ENCODE measurements at regions not wholly inside any gene's neighbourhood (a gene's known extent, or its start where the extent isn't known, plus 50 kb on each side); places are given as distances from the start of the nearest gene placed in this dataset.
"Not testable (repeated sequence)": the region's sequence is repeated elsewhere in the genome, so short reads cannot be mapped to it uniquely, and the experiment has no call there.

DNA sequence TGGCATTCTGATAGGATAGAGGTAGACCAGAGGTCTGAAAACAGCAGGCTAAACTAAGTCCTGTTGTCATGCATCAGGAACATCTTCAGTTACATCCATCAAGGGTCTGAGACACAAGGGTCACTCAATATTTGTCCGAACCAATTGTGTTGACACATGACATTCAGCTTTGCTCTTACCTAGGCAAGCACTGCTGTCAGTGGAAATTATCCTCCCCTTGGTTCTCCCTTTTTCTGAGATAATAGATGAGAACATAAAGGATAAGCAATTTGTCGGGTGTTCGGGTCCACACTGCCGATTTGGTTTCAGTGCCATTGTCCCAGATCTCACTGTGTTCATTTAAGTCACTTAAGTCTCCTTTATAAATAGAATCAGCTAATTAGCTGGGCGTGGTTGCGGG, 148.3 kb upstream of the MSX2 start:
- no peak overlapping the region for H3K27ac ChIP-seq
- no peaks in the 10 kb centered on the region for H3K79me2 ChIP-seq (ENCODE audit: insufficient read depth)
- no peak overlapping the region for H2AFZ ChIP-seq
- no peaks in the 10 kb centered on the region for H3K9me2 ChIP-seq (ENCODE audit: insufficient read depth)
- H3K9ac ChIP-seq = no peak overlapping the region
- in situ Hi-C loops (cut with MboI) = no loop called here
- H3F3A ChIP-seq (ENCODE audit: insufficient read depth) = no peaks in the 10 kb centered on the region
- WGBS, 2 experiments (ENCODE audit: low coverage in 1 of 2, low lambda C conversion rate in 2 of 2, missing lambda C conversion rate in 2 of 2) = 45 to 62% methylated on average over 6 of the region's 6 CpGs
- H3K4me3 ChIP-seq = no peak overlapping the region
- no peaks in the 10 kb centered on the region for H3K4me1 ChIP-seq (ENCODE audit: insufficient read depth)
- H3K36me3 ChIP-seq (ENCODE audit: low read depth) = no peaks in the 10 kb centered on the region
- no peaks in the 10 kb centered on the region for H4K20me1 ChIP-seq (ENCODE audit: insufficient read depth)
- DNase-seq = no peak
- TF ChIP-seq EZH2phosphoT487 (IDR thresholded peaks at IDR 0.05; ENCODE audit: insufficient read depth, low read depth) (no peak), EZH2 (IDR thresholded peaks at IDR 0.05; ENCODE audit: insufficient read depth, poor library complexity, severe bottlenecking) (no peak)
- peaks cover 18% of the 10 kb centered on the region; the same call in 1 of the 2 replicates for H3K27me3 ChIP-seq (replicated peaks; ENCODE audit: insufficient read depth)
- no peak overlapping the region for H3K4me2 ChIP-seq (ENCODE audit: unreplicated experiment)
- H3K9me3 ChIP-seq (ENCODE audit: low read depth) = no peaks in the 10 kb centered on the region

DNA sequence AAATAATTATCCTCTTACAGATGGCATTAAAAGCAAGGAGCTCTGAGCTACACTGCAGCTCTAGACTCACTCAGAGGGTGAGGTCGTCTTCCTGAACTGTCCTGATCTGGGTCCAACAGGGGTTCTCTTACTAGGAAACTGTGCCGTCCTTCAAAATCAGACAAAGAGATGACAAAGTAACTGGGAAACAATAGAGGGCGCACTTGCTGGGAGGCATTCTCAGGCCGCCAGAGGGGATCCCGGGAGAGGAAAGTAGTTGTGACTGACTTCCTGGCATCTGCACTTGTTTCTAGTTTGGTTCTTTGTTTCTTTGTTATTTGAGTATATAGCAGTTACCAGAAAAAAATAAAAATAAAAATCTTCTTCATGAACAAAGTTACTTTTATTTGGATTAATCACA, 142.9 kb upstream of the MSX2 start:
- H3K4me3 ChIP-seq = no peak overlapping the region
- no peaks in the 10 kb centered on the region for H3K79me2 ChIP-seq (ENCODE audit: insufficient read depth)
- no peaks in the 10 kb centered on the region for H4K20me1 ChIP-seq (ENCODE audit: insufficient read depth)
- no peaks in the 10 kb centered on the region for H3K9me3 ChIP-seq (ENCODE audit: low read depth)
- no peak overlapping the region for H3K27ac ChIP-seq
- in situ Hi-C loops (cut with MboI) = no loop called here
- 1 to 3% methylated on average over 5 of the region's 5 CpGs for WGBS, 2 experiments (ENCODE audit: low coverage in 1 of 2, low lambda C conversion rate in 2 of 2, missing lambda C conversion rate in 2 of 2)
- no peaks in the 10 kb centered on the region for H3F3A ChIP-seq (ENCODE audit: insufficient read depth)
- no peak overlapping the region for H2AFZ ChIP-seq
- TF ChIP-seq EZH2 (IDR thresholded peaks at IDR 0.05; ENCODE audit: insufficient read depth, poor library complexity, severe bottlenecking) = no peak
- TF ChIP-seq EZH2phosphoT487 (IDR thresholded peaks at IDR 0.05; ENCODE audit: insufficient read depth, low read depth) = no peak
- 0 out of 2 replicates have a peak, but pooled peaks cover 7% of the 10 kb centered on the region for H3K27me3 ChIP-seq (replicated peaks; ENCODE audit: insufficient read depth)
- peak; percentile 49 for DNase-seq
- no peaks in the 10 kb centered on the region for H3K9me2 ChIP-seq (ENCODE audit: insufficient read depth)
- H3K4me1 ChIP-seq (ENCODE audit: insufficient read depth) = no peaks in the 10 kb centered on the region
- H3K36me3 ChIP-seq (ENCODE audit: low read depth) = no peaks in the 10 kb centered on the region
- H3K9ac ChIP-seq = no peak overlapping the region
- H3K4me2 ChIP-seq (ENCODE audit: unreplicated experiment) = no peak overlapping the region

DNA sequence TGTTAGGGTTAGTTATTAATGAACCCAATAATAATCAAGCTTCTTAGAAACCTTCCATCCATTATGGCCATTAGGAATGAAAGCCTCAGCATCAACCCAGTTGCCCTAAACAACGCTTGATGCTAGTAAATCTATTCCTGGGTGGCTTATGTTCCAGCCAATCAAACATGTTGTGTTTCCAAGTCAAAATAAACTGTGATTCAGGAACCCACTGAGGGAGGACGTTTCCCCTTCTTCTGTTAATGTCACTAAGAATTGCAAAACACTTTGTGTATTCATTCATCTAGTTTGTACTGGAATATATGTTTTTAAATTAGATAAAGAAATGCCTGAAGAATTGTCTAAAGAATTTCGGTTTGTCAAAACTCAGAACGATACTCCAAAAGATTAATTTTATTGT, 142.5 kb upstream of the MSX2 start:
- 0 out of 2 replicates have a peak, but pooled peaks cover 7% of the 10 kb centered on the region for H3K27me3 ChIP-seq (replicated peaks; ENCODE audit: insufficient read depth)
- H3K79me2 ChIP-seq (ENCODE audit: insufficient read depth) = no peaks in the 10 kb centered on the region
- WGBS, 2 experiments (ENCODE audit: low coverage in 1 of 2, low lambda C conversion rate in 2 of 2, missing lambda C conversion rate in 2 of 2) = 44% methylated on average over 4 of the region's 4 CpGs
- no peaks in the 10 kb centered on the region for H3K9me3 ChIP-seq (ENCODE audit: low read depth)
- DNase-seq = no peak
- in situ Hi-C loops (cut with MboI) = no loop called here
- no peak overlapping the region for H3K9ac ChIP-seq
- H3K4me2 ChIP-seq (ENCODE audit: unreplicated experiment) = no peak overlapping the region
- no peaks in the 10 kb centered on the region for H3K9me2 ChIP-seq (ENCODE audit: insufficient read depth)
- TF ChIP-seq EZH2phosphoT487 (IDR thresholded peaks at IDR 0.05; ENCODE audit: insufficient read depth, low read depth) (no peak), EZH2 (IDR thresholded peaks at IDR 0.05; ENCODE audit: insufficient read depth, poor library complexity, severe bottlenecking) (no peak)
- H3K36me3 ChIP-seq (ENCODE audit: low read depth) = no peaks in the 10 kb centered on the region
- H3K4me3 ChIP-seq = no peak overlapping the region
- no peak overlapping the region for H2AFZ ChIP-seq
- H3K27ac ChIP-seq = no peak overlapping the region
- no peaks in the 10 kb centered on the region for H4K20me1 ChIP-seq (ENCODE audit: insufficient read depth)
- H3F3A ChIP-seq (ENCODE audit: insufficient read depth) = no peaks in the 10 kb centered on the region
- H3K4me1 ChIP-seq (ENCODE audit: insufficient read depth) = no peaks in the 10 kb centered on the region

DNA sequence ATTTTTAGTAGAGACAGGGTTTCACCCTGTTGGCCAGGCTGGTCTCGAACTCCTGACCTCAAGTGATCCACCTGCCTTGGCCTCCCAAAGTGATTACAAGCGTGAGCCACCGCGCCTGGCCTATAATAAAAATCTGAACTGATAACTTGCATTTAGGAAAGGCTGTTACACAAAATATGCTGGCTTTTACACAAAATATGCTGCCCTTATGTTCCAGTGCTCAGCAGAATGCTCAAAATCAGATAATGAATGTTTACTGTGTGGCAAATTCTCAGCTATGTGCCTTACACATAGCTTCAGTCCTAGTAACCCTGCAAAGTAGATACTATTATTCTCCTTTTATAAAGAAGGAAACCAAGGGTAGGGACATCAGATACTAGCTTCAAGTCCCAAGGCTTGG, 141.3 kb upstream of the MSX2 start:
- DNase-seq = no peak
- Histone ChIP-seq H3K4me1 (ENCODE audit: insufficient read depth) (no peaks in the 10 kb centered on the region), H3K9me2 (ENCODE audit: insufficient read depth) (no peaks in the 10 kb centered on the region), H3F3A (ENCODE audit: insufficient read depth) (no peaks in the 10 kb centered on the region), H4K20me1 (ENCODE audit: insufficient read depth) (no peaks in the 10 kb centered on the region), H3K79me2 (ENCODE audit: insufficient read depth) (no peaks in the 10 kb centered on the region), H3K4me3 (no peak overlapping the region), H3K4me2 (ENCODE audit: unreplicated experiment) (no peak overlapping the region), H3K9me3 (ENCODE audit: low read depth) (no peaks in the 10 kb centered on the region), H3K27me3 (replicated peaks; ENCODE audit: insufficient read depth) (0 out of 2 replicates have a peak, but pooled peaks cover 7% of the 10 kb centered on the region), H3K27ac (no peak overlapping the region), H3K36me3 (ENCODE audit: low read depth) (no peaks in the 10 kb centered on the region), H2AFZ (no peak overlapping the region), H3K9ac (no peak overlapping the region)
- in situ Hi-C loops (cut with MboI) = no loop called here
- 55 to 60% methylated on average over 4 of the region's 4 CpGs for WGBS, 2 experiments (ENCODE audit: low coverage in 1 of 2, low lambda C conversion rate in 2 of 2, missing lambda C conversion rate in 2 of 2)
- TF ChIP-seq EZH2phosphoT487 (IDR thresholded peaks at IDR 0.05; ENCODE audit: insufficient read depth, low read depth) = no peak
- no peak for TF ChIP-seq EZH2 (IDR thresholded peaks at IDR 0.05; ENCODE audit: insufficient read depth, poor library complexity, severe bottlenecking)

DNA sequence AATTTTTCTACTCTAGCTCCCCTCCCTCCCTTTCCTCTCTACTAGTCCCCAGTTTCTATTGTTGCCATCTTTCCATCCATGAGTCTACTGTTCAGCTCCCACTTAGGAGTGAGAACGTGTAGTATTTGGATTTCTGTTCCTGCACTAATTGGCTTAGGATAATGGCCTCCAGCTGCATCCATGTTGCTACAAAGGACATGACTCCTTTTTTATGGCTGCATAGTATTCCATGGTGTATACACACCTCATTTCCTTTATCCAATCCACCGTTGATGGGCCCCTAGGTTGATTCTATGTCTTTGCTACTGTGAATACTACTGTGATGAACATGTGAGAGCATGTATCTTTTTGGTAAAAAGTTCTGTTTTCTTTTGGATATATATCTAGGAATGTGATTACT, 138.9 kb upstream of the MSX2 start:
- Histone ChIP-seq H3K9ac (no peak overlapping the region), H3F3A (ENCODE audit: insufficient read depth) (no peaks in the 10 kb centered on the region), H3K9me3 (ENCODE audit: low read depth) (no peaks in the 10 kb centered on the region), H3K79me2 (ENCODE audit: insufficient read depth) (no peaks in the 10 kb centered on the region), H4K20me1 (ENCODE audit: insufficient read depth) (no peaks in the 10 kb centered on the region), H3K27ac (no peak overlapping the region), H3K4me3 (no peak overlapping the region), H3K4me2 (ENCODE audit: unreplicated experiment) (no peak overlapping the region), H2AFZ (no peak overlapping the region), H3K36me3 (ENCODE audit: low read depth) (no peaks in the 10 kb centered on the region), H3K9me2 (ENCODE audit: insufficient read depth) (no peaks in the 10 kb centered on the region), H3K4me1 (ENCODE audit: insufficient read depth) (no peaks in the 10 kb centered on the region), H3K27me3 (replicated peaks; ENCODE audit: insufficient read depth) (no peaks in the 10 kb centered on the region)
- TF ChIP-seq EZH2phosphoT487 (IDR thresholded peaks at IDR 0.05; ENCODE audit: insufficient read depth, low read depth) (no peak), EZH2 (IDR thresholded peaks at IDR 0.05; ENCODE audit: insufficient read depth, poor library complexity, severe bottlenecking) (no peak)
- in situ Hi-C loops (cut with MboI) = no loop called here
- DNase-seq = no peak
- 23 to 27% methylated on average over 2 of the region's 2 CpGs for WGBS, 2 experiments (ENCODE audit: low coverage in 1 of 2, low lambda C conversion rate in 2 of 2, missing lambda C conversion rate in 2 of 2)

DNA sequence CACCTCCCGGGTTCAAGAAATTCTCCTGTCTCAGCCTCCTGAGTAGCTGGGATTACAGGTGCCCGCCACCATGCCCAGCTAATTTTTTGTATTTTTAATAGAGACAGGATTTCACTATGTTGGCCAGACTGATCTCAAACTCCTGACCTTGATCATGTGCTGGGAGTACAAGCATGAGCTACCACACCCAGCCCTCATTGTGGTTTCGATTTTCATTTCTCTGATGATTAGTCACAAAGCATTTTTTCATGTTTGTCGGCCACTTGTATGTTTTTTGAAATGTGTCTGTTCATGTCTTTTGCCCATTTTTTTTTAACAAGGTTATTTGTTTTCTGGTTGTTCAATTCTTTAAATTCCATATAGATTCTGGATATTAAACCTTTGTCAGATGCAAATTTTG, 138.2 kb upstream of the MSX2 start:
- H3K9me3 ChIP-seq (ENCODE audit: low read depth); H3K79me2 ChIP-seq (ENCODE audit: insufficient read depth); H4K20me1 ChIP-seq (ENCODE audit: insufficient read depth); DNase-seq; H3K4me1 ChIP-seq (ENCODE audit: insufficient read depth); H3K4me3 ChIP-seq; H2AFZ ChIP-seq; H3K4me2 ChIP-seq (ENCODE audit: unreplicated experiment); H3K27me3 ChIP-seq (replicated peaks; ENCODE audit: insufficient read depth); H3K36me3 ChIP-seq (ENCODE audit: low read depth); H3K9me2 ChIP-seq (ENCODE audit: insufficient read depth); in situ Hi-C loops (cut with MboI); H3K9ac ChIP-seq; H3K27ac ChIP-seq; H3F3A ChIP-seq (ENCODE audit: insufficient read depth): not testable (repeated sequence)
- WGBS, 2 experiments (ENCODE audit: low coverage in 1 of 2, low lambda C conversion rate in 2 of 2, missing lambda C conversion rate in 2 of 2) = 21 to 26% methylated on average over 4 of the region's 4 CpGs
